HG02840 (cell line): ENCODE measurements at regions not wholly inside any gene's neighbourhood (a gene's known extent, or its start where the extent isn't known, plus 50 kb on each side); places are given as distances from the start of the nearest gene placed in this dataset.
"Not testable (repeated sequence)": the region's sequence is repeated elsewhere in the genome, so short reads cannot be mapped to it uniquely, and the experiment has no call there.

Experiments
- ATAC-seq: cut with Tn5 transposase; IDR thresholded peaks from one replicate; pipeline ENCODE4 v1.9.1; 2021; ENCODE audit warnings: mild to moderate bottlenecking, moderate library complexity, moderate number of reproducible peaks; ENCODE audit not compliant: unreplicated experiment, low FRiP score

DNA sequence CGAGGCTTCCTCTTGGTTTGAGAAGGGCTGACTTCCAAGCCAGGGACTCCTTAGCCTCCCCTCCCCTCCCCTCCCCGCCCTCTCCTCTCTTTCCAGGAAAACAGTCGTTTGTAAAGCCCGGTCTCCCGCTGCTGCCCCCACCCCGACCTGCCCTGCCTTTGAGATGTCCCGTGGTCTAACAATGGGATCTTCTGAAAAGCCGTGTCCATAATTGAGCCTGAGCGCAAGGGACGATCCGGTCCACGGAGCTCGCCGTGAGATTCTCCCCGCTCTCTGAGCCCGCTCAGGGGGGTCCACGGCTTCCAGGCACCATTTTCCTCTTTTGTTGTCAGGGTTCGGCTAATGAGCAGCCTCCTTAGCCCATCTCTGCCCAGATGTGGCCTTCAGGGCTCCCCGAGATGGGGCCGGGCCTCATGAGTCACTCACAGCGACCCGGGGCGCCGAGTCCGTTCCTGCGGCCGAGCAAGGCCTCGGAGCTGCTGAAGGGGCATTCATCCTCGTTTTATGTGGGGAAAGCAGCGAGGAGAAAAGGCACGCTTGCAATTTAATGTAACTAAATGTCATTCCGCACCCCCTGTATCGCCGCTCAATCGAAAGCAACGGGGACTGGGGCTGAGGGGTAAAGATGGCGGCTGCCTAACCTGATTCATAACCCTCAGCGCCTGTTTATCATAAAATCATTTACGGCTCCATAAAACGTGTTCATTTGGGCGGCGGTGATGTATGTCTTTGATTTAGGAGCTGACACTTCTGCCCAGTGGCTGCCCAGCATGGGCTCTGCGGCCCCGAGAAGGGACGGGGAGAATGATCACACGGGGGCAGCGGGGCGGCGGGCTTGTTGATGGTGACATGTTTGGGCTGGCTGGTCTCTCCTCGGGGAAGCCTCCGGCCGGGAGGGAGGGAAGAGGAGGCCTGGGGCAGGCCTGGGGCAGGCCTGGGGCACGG is 232.6 kb upstream of the C1orf174 start:
- ATAC-seq = no peak

DNA sequence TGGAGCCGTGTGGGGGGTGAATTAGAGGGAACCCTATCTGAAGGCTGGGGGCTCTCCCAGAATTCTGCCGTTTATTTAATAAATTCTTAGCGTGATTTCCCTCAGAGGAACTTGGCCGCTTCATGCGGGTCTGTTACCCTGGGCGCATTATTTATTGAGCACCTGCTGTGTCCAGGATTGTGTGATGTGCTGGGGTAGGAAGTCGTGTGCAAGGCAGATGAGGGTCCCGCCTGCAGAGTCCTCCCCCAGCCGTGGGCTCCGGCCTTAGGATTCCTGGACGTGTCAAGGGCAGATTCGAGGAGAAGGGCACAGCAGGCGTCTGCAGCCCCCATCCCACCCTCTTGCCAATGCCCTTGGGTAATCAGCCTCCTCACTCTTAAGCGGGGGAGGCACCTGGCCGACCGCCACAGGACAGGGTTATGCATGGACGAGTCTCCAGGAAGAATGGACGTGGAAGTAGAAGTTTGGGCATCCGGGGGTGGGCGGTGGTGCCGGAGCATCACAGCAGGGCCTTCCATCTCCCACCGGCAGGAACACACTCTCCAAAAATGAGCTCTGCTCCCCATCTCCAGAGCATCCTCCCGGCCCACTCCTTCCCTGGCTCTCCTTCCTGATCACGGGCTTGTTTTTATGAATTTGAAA is 233.3 kb upstream of the C1orf174 start:
- ATAC-seq = no peak

DNA sequence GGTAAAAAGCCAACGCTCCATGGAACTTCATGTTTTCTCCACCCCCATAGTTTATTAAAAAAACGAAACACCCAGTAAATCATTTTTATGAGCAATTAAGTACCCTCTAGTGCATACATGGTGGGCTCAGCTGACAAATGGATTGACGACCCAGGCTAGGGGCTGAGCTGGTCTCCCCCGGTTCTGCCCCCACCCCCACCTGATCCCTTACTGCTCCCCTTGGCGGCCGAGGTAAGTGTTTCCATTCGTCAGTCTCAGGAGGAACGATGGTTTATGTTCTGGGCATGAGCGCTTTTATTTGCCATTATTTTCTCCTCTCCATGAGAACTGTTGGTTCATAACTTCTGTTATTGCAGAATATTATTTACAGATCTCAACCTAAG is 233.9 kb upstream of the C1orf174 start:
- no peak for ATAC-seq

DNA sequence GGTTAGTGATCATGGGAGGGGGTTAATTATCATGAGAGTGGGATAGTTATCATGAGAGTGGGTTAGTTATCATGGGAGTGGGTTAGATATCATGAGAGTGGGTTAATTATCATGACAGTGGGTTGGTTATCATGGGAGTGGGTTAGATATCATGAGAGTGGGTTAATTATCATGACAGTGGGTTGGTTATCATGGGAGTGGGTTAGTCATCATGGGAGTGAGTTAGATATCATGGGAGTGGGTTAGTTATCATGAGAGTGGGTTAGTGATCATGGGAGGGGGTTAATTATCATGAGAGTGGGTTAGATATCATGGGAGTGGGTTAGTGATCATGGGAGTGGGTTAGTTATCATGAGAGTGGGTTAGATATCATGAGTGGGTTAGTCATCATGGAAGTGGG is 235.8 kb upstream of the C1orf174 start:
- ATAC-seq = not testable (repeated sequence)

DNA sequence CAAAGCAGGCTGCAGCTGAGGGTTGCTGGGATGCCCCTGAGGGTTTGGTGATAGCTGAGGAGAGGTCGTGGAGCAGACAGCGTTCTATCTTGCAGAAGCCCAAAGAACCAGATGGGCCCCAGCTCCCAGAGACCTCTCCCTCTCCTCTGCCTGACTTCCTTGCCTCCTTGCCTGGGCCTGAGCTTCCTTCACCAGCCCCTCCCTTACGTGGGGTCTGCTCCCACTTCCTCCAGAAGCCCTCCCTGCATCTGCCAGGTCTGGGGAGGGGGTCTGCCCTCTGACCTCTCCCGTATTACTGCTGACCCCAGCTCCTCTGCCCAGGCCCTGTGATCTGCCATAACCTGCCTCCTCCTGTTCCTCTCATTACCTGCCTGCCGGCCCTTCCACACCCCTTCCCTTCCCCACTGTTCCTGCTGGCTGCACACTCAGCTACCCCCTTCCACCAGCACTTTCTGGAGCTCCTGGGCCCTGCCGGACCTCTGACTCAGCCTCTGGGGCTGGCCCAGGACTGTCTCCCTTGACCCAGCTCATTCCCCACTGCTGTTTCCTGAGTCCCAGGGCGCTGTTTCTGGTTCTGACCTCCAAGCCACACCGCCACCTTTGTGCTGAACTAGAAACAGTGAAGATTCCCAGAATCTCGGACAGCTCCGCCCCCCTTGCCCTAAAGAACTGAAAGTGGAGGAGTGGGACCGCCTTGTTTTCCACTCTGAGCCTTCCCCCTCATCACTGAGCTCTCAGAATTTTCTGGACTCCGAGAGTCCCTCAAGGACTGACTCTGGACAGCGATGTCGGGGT is 237.7 kb upstream of the C1orf174 start:
- no peak for ATAC-seq

DNA sequence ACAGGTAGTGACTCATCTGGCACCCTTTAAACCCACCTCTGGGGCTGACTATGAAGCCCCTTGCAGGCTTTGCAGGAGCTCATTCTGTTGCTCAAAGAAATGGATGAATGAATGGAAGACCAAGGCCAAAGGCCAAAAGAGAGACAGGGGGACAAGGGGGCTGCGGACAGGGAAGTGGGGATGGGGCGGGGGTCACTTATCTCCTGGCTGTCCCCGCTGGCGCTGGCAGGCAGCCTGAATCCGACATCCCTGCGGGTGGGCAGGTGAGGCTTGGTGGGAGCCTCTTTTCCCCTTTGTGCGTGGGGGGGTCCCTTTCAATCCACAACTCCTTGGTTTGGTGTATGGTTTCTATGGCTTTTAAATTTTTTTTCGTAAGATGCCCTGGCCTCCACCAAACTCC is 239.6 kb upstream of the C1orf174 start:
- no peak for ATAC-seq

DNA sequence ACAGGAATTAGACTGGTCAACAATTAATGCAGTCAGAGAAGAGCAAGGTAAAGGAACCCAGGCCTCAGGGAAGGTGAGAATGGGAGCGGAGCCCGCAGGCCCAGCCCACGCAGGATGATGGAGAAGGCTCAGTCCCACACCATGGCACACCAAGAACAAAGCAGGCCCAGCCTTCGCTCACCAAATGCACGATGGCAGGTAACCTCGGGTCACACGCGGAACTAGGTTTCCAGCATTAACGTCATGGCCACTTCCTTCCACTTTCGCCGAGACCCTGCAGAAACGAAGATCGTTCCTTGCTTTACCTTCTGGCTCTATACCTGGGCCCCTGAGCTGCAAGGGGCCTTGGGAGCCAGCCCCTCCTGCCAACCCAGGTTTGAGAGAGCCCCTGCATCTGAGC is 240.2 kb upstream of the C1orf174 start:
- no peak for ATAC-seq

DNA sequence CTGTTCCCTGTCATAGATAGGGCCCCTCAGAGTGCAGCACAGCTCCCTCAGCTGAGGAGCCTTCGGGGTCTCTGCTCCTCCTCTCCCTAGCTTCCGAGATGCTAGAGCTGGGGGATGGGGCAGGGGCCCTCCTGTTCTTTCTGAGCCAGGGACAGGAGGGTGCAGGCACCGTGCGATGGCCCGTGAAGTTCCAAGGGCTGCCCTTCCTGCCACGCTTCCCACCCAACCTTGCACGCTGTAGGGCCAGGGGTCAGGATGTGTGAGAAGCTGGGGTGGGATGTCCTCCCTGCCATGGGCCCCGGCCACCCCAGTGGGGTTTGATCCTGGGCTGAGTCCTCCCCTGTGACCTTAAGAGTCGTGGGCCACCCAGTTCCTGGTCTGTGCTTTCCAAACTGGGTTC is 240.7 kb upstream of the C1orf174 start:
- no peak for ATAC-seq

DNA sequence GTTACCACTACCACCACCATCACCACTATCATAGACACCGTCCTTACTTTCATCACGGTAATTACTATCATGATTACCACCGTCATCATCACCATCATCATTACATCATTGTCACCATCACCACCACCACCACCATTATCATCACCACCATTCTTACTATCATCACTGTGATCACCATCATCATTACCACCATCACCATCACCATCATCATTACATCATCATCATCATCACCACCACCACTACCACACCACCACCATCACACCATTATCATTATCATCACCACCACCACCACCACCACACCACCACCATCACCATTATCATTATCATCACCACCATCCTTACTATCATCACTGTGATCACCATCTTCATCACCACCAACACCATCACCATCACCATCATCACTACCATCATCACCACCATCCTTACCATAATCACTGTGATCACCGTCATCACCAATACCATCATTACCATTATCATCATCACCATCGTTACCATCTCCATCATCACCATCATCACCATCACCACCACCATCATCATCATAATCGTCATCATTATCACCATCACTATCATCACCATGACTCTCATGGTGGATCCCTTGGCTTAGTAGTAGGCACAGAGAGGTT is 244.4 kb upstream of the C1orf174 start:
- no peak for ATAC-seq

DNA sequence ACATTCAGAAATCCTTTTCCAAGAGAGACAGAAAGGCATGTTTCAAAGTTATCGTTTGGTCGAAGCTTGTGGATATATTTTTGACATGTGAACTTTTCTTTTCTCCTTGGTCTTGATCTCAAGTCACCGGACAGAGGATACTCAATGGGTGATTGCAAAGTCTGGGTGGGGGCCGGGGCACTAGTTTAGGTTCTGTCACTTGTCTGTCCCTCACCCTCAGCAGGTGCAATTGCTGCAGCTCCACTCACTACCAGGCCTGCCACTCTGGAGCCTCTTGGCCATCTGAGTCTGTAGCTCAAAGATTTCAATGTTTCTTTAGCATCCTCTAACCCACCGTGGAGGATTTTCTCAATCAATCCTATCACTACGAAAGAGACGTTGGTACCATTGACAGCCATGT is 246.0 kb upstream of the C1orf174 start:
- ATAC-seq = no peak

DNA sequence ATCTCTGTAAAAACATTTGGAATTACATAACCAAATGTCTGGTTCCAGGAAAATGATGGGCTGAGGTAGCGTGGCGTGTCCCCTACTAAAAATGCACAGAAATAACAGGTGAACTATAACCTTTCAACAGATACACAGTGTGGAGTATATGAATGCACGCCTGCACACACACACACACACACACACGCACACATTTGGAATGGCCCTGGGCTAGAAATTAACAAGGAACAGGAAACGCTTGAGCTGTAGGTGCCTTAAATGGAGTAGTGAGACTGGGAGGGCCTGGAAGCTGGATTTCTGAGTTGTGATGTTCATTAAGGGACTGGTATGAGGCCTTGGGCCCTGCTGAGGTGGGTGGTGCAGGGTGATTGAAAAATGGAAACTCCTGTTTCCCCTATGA is 246.5 kb upstream of the C1orf174 start:
- ATAC-seq = no peak

DNA sequence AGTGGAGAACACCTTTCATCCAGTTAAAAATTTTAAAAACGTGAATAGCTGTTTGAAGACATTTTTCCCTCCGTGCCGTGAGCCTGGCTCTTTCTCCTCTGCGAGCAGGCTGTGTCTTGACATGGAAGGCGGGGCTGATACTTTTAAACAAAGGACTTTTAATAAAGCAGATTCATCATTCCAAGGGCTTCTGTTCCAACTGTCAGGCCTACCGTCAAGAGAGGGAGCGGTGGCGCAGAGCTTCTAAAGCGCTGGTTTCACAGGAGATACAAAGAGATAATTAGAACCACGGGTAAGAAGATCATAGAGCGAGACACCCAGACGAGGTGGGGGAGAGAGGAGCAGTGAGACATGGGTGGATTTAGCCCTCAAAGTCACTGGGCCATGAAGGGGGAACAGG is 247.4 kb upstream of the C1orf174 start:
- no peak for ATAC-seq

DNA sequence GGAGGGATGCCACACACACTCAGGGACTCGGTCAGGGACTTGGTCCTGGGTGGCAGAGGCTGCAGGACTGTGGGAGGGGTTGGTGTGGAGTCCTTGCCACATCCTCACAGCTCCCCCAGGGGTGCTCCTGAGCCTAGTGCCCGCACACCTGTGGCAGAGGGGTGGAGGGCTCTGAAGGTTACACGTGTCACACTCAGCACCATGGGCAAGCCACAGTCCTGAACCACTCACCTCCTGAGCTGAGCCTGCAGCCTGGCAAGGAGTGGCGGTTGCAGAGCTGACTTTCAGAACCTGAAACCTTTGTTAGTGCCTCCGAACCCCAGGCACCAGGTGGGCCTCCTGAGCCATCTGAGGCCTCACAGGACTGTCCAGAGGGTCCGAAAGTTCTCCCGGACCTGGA is 249.2 kb upstream of the C1orf174 start:
- no peak for ATAC-seq

DNA sequence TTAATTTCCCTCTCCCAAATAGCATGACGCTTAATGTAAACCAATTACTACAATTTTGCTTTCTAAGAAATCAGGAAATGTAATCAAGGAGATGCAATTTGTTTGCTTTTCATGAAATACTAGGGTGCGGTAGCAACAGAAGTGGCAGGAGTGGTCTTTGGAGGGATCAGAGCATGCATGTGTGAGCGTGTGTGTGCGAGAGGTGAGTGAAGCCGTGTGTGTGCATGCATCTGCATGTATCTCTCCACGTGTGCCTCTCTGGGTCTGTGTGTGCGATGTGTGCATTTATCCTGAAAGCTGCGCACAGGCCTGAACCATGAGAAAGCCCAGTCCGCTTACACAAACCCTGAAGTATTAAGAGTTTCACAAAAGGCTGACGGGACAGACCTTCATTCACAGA is 249.8 kb upstream of the C1orf174 start:
- no peak for ATAC-seq

DNA sequence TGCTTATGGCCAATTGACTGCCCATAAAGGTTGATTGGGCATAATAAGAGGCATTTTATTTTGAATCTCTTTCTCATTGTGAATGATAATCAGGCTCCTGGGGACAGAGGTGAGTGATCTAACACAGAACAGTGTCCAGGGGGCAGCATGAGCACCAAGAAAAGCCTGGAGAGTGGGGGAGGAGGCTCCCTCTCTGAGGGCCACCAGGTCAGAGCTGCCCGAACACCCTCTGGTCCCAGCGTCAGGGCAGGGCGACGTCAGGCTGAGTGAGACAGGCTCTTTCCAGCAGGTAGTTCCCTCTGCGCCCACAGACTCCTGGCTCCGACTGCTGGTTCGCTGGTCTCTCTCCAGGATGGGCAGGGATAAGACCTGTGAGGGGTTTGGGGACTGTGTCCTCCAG is 250.2 kb upstream of the C1orf174 start:
- no peak for ATAC-seq

DNA sequence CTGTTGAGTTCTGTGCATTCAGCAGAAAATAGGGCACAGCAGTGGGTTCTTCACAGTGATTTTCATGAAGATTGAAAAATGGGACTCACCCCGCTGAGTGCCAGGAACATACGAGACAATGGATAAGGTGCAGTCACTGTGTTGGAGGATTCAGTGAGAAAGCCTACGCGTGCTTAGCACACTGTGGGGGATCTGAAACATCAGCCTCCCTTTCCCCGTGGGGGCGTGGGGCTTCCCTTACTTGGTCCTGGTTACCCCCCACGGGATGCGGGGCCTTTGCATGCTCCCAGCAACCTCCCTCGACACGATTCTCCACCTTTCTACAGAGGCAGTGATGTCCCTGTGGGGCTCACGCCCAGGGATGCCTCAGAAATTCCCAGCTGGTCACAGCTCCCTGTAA is 252.2 kb upstream of the C1orf174 start:
- ATAC-seq = no peak

DNA sequence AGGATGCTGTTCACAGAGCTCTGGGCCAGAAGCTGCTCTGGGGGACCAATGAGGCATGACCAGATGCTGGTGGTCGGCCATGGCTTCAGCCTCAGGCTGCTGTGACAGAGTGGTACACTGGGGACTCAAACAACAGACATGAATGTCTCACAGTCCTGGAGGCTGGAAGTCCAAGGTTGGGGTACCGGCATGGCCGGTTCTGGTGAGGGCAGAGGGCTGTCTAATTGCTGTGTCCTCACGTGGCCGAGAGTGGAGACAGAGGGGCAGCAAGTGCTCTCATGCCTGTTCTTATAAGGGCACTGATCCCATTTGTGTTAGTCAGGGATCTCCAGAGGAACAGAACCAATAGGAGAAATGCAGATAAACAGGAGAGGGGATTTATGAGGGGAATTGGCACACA is 253.5 kb upstream of the C1orf174 start:
- ATAC-seq = no peak

DNA sequence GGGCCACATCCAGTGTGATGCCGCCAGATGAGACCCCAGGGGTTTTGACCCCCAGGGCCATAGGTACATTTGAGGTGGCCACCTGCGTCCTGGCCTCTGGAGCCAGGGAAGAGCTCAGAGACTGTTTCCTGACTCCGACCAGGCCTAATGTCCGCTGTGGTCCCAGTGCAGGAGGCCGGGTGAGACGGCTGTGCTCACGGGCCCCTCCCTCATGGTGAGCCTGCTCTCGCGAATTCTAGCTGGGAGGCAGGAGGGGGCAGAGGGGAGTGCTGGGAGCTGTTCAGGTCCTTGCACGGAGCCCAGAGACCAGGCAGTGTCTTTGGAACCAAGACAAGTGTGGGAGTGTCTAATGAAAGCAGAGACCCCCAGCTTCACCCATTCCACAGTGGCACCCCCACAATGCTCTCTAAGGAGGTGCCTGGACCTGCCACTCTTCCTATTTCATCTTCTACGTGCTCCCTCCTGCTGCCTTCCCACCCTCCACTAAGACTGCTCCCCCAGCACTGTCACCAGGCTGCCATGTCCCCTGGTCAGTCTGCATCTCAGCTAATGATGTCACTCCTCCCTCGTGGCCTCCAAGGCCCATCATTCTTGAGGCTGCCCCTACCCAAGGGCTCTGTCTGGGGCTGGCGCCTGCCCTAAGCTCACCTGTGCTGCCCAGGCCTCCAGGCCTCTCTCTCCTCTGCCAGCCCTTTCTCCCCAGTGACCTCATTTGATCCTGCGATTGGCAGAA is 256.3 kb upstream of the C1orf174 start:
- no peak for ATAC-seq

DNA sequence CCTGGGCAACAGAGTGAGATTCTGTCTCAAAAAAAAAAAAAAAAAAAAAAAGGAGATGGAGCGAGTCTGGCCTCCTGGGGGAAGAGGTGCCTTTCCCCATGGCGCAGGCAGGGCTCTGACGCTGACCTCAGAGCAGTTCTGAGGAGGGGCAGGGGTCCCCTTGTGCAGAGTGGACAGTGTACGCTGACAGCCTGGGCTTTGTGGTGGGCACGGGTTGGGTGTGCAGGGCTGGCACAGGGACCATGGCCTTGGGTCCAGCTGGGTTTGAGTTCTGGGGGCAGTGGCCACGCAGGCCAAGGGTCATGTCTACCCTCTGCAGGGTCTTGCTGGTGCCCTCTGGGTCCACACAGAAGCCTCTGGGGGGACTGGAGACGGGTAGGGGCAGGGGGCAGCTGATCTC is 260.1 kb upstream of the C1orf174 start:
- ATAC-seq = no peak

DNA sequence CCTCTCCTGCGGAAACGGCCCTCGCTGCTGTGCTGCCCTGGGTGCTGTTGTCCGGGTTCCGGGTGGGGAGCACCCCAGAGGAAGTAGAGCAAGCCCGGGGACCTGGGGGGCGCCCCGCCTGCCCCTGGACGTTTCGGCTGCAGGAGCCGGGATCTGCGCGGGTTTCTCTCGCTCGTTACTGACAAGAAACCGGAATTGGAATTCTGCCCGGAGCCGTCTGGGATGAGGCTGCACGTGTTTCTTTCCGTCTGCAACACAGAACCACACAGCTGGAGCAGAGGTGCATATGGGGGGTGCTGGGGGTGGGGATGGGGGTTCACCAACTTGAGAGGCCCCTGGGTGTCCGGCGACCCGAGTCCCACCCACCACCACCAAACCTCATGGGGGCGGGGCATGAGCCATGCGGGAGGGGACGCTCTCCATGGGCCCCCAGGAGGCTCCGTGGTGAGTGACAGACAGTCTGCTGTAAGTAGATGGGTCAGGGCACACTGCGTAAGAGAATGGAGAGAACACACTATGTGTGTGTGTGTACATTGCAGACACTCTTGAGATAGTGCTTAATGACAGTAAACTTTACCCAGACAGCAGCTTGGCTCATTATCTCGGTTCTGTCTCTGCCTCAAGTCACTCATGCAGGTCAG is 261.4 kb upstream of the C1orf174 start:
- no peak for ATAC-seq
